GM18873 (cell line): ENCODE measurements at regions not wholly inside any gene's neighbourhood (a gene's known extent, or its start where the extent isn't known, plus 50 kb on each side); places are given as distances from the start of the nearest gene placed in this dataset.

Experiments
- ATAC-seq: cut with Tn5 transposase; IDR thresholded peaks from one replicate; pipeline ENCODE4 v1.9.1; 2021; ENCODE audit warnings: mild to moderate bottlenecking, moderate library complexity, moderate number of reproducible peaks; ENCODE audit not compliant: unreplicated experiment, low FRiP score

DNA sequence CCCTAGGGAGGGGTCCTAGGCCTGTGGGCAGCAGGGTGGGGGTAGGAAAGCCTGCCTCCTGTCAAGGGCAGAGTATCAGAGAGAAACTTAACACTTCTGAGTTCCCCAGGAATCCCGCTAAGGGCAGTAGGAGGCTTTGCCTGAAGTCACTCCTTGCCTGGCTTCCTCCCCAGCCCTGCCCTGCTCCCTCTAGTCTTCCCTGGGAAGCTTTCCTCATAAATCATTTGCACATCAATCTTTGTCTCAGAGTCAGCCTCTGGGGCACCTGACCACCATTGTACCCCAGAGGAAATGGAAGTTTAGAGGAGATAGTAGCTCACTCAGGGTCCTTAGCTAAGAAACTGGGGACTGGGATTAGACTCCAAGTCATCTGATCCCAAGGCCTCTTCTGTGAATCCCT is 129.4 kb upstream of the TLE3 start:
- no peak for ATAC-seq

GRCh38 chr15:70226337-70226980 is 128.7 kb upstream of the TLE3 start:
- ATAC-seq = no peak

DNA sequence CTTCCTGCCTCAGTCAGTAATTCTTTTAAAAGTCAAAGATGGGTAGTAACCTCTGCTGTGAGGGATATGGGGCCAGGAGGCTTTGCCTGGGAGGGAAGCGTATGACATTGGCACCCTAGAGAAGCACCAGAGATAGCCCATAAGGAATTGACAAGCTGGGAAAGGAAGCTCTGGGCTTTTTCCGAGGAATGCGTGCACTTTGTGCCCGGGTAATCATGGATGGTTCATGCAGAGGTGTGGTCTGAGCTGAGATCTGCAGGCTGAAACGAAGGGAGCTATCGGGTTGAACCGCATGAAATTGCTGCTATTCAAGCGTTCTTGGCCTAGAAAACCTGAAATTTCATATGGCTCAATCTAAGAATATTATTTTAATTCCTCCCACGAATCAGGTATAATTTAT is 127.7 kb upstream of the TLE3 start:
- ATAC-seq = no peak

DNA sequence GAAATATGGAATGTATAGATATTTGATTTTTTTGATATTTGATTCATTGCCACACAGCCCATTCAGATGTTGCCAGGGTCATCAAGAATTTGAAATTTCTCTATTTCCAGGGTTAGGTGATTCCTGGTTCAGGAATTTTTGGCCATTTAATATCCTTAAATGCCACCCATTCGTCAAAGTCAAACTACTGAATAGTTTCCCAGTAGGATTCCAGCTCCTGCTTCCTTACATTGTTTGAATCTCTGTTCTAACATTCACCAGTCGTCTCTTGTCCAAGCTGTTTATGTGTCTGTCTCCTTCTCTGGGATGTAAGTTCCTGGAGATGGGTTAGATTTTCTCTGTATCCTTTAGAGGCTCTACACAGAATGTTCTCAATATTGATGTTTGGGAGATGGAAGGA is 124.9 kb upstream of the TLE3 start:
- no peak for ATAC-seq

- ATAC-seq = no peak
Measured at GRCh38 chr15:70220490-70221096, 122.9 kb upstream of the TLE3 start.

GRCh38 chr15:70219966-70220365 is 122.2 kb upstream of the TLE3 start:
- ATAC-seq = no peak

GRCh38 chr15:70219256-70219895 is 121.7 kb upstream of the TLE3 start:
- ATAC-seq = no peak

GRCh38 chr15:70217226-70218160 is 119.8 kb upstream of the TLE3 start:
- no peak for ATAC-seq

- ATAC-seq = no peak
Measured at GRCh38 chr15:70215951-70216350, 118.2 kb upstream of the TLE3 start.

DNA sequence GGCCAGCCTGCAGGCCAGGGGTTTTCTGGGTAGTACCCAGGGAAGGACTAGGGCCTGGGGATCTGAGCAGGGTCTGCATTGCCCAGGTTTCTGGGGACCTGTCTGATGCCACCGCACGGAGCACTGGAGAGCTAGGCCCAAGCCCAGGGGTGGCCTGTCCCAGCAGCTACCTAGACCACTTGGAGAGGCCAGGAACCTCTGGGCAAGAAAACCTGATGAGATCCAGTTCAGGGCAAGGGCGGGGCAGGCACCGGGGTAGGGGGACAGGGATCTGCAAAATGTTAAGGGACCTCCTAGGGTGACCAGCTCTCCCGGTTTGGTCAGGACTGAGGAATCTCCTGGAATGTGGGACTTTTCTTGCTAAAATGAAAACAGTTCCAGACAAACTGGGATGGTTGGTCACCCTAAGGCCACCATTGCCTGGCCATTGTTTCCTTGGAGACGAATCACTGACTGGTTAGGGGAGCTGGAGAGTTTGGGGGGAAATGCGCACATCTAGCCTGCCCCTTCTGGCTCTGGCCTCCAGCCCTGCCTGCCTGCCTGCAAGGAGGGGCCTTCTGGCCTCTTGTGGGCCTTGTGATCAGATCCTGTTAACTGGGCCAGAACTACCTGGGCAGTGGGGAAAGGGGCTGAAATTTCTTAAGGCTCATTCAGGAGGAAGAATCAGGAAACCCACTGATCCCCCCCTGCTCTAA is 117.4 kb upstream of the TLE3 start:
- ATAC-seq = no peak

GRCh38 chr15:70214276-70214675 is 116.6 kb upstream of the TLE3 start:
- no peak for ATAC-seq

DNA sequence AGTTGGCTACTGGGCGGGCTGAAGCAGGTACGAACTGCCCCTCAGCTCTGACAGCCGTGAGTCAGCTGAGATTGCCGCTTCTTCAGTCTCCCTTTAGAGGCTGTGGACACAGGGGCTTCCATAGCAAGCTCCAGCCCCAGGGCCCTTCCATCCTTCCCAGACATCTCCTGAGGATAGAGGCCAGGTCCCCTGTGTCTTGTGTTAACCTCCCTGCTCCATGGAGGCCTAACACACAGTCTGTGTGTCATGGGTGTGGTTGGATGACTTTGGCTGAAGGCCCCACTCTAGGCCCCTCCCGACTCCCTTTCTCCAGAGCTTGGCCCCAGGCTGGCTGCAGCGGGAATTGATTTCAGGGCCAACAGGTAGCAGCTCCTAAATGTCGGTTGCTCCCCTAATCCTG is 116.1 kb upstream of the TLE3 start:
- no peak for ATAC-seq

DNA sequence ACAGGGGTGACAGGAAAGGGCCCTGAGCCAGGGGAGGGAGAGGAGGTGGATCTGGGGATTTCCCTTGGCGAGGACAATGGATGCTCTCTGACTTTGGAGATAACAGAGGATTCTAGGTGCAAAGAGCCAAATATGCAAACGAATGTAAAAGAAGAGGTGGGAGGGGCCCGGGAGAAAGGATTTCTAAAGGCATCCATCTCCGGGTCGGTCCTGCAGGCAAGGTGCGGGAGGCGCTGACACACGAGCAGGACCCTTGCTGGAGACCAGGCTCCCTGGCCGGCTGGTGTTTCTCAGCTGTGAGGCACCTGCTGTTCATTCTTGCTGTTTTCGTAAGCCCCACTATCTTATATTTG is 115.2 kb upstream of the TLE3 start:
- no peak for ATAC-seq

DNA sequence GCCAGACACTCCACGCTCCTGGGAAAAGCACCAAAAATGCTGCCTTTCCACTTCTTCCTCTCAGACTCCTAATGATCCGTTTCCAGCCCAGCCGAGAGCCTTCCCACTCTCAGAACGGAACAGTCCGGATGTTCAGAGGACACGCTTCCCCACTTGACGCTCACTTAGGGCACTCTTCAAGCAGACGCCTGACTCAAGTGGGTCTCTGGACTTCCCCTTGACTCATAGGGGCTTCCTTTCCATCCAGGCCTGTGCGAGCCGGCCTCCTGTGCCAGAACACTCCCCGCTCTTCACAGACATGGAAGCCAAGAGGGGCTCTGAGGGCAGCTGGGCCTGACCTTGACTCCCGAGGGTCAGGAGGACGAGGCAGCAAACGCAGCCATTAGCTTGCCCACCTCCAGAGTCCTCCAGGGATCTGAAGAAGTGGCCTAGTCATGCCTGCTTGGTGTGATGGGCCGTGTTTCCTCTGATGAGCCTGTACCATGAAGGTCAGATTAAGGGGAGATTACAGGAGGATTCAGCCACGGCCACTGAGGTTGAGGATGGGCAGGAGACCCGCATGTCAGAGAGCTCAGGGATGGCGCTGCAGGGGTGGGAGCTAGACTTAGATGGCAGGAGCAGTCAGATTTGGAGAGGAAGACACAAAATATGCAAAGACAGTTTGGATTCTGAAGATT is 114.7 kb upstream of the TLE3 start:
- ATAC-seq = no peak

- ATAC-seq = no peak
Measured at GRCh38 chr15:70210528-70210927, 112.8 kb upstream of the TLE3 start.

GRCh38 chr15:70210076-70210475 is 112.4 kb upstream of the TLE3 start:
- ATAC-seq = no peak

GRCh38 chr15:70209499-70209898 is 111.8 kb upstream of the TLE3 start:
- no peak for ATAC-seq

DNA sequence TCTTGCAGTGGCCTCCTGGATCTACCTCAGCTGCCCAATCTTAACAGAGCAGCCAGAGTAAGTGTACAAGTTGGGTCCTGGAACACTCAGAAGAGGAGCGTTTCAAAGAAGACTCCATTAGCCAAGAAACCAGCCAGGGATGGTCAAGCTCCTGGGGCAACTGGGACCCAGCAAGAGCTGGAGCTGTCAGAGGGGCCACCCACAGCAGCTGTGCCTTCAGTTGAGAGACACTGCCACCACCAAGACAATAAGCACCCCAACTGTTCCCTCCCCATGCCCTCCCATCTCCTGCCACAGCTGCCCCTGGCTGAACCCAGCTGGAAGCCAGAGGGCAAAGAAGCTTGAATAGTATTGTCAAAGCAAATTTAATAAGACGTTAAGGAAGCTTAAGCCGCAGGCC is 110.6 kb upstream of the TLE3 start:
- no peak for ATAC-seq

GRCh38 chr15:70206668-70207067 is 109.0 kb upstream of the TLE3 start:
- ATAC-seq = no peak

- ATAC-seq = no peak
Measured at GRCh38 chr15:70204652-70205051, 106.9 kb upstream of the TLE3 start.
